ENCODE measurements at regions not wholly inside any gene's neighbourhood (a gene's known extent, or its start where the extent isn't known, plus 50 kb on each side); places are given as distances from the start of the nearest gene placed in this dataset.

DNA sequence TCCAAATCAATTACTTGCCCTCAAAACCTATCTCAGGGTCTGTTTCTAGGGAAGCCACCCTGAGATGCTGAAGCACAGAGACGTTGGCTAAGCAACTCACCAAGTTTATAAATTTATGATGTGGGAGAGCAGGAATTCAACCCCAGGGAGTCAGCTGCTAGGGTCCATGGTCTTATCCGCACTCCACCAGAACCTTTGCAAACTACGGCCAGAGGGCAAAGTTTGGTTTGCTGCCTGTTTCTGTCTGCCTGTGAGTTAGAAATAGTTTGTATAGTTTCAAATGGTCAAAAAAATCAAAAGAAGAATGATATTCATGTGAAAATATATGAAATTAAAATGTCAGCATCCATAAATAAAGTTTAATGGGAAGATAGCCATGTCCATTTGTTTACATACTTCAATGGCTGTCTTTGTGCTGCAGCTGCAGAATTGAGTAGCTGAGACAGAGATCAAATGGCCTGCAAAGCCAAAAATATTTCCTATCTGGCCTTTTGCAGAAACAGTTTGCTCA, 83.7 kb upstream of the ZFP64 start:
- TF ChIP-seq EZH2 (IDR thresholded peaks at IDR 0.05; ENCODE audit: insufficient read depth, poor library complexity, severe bottlenecking) (no peak), EZH2phosphoT487 (IDR thresholded peaks at IDR 0.05; ENCODE audit: insufficient read depth, low read depth) (no peak)
